Fibroblast of skin of left biceps (primary cell): ENCODE measurements at regions not wholly inside any gene's neighbourhood (a gene's known extent, or its start where the extent isn't known, plus 50 kb on each side); places are given as distances from the start of the nearest gene placed in this dataset.
A peak's percentile ranks its signal among the peaks of the same experiment; 100 is the strongest.
"Not testable (repeated sequence)": the region's sequence is repeated elsewhere in the genome, so short reads cannot be mapped to it uniquely, and the experiment has no call there.

Source experiments
- DNase-seq, 2 experiments: peaks; one replicate each; pipeline ENCODE4 v3.0.0-alpha.2; 2013; ENCODE audit warnings: low read depth in 2 of 2

DNA sequence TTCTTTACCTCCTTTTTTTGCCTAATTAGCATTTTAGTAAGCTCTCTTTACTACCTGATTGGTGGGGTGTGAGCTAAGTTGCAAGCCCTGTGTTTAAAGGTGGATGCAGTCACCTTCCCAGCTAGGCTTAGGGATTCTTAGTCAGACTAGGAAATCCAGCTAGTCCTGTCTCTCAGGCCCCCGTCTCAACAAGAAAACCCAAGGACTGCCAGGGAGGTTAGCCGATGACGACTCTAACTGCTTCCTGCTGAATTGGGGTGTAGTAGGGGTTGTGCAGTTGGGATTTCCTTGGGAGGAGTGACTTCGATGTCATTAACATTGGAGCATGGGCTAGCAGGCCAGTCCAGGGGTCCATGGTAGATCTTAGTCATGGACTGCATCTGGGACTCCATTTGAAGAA is 380.2 kb upstream of the SLC7A11 start:
- not testable (repeated sequence) for DNase-seq

DNA sequence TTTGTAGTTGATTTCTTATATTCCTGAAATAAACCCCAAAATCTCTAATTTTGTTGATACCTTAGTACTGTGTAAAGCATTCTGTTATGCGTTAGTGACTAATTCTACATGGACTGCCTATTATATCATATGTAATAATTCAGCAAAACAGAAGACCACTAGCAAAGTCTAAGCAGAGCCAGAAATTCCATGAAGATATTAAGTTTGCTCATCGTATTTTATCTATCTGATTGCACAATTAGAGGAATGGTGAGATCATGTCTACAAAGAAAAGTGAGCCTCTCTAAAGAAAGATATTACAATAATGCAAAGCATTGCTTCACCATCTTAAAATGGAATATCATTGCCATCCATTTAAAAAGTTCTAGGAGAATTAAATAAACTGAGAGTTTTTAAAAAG is 374.6 kb upstream of the SLC7A11 start:
- DNase-seq, result peak; percentile 38 to 42

DNA sequence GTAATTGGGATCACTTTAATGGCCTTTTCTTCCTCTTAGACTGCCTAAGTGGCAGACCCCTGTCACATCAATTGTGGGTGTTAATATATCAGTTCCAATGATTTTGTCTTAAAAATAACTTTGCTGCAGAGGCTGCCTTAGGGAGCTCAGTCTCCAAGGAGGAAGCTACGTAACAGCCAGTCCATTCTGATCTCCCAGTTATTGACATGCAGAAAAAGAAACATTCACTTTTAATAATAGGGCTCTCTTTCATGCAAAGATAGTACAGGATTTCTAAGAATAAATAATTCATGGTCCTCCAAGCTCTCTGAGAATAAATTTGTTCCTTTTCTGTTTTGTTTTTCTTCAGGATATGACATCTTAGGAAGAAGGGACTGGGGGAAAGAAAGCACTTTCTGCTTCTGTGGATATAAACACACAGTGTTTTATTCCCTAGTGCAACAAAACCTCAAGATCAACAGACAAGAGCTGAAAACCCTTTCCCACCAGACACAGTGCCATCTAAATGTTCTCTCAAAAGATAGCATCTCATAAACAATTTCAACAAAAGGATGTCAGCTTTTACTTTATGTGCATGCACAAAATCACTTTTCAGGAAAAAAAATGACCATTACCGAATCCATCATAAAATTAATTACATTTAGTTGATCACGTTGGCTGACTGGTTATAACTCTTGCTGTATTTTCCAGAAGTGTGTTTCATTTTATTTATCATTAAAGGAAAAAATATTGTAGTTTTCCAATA is 372.4 kb upstream of the SLC7A11 start:
- DNase-seq, result no peak

- no peak for DNase-seq
These were observed 370.3 kb upstream of the SLC7A11 start for GRCh38 chr4:138612428-138612827.

DNA sequence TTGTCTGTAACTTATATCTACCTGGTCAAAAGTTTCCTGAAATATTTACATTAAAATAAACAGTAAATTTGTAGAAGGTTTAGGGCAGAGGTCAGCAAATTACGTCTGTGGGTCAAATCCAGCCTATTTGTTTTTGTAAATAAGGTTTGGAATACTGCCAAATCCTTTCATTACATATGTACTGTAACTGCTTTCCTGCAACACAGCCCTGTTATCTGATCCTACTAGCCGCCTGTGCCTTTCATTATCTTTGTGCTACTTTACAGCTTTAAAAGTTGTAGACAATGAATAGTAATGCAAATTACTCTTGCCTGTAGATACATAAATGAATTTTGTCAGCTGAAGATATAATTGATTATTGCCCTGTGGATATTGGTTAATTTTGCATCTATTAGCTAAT is 369.6 kb upstream of the SLC7A11 start:
- no peak for DNase-seq

- no peak for DNase-seq
These were observed 368.9 kb upstream of the SLC7A11 start for GRCh38 chr4:138611017-138611416.

DNA sequence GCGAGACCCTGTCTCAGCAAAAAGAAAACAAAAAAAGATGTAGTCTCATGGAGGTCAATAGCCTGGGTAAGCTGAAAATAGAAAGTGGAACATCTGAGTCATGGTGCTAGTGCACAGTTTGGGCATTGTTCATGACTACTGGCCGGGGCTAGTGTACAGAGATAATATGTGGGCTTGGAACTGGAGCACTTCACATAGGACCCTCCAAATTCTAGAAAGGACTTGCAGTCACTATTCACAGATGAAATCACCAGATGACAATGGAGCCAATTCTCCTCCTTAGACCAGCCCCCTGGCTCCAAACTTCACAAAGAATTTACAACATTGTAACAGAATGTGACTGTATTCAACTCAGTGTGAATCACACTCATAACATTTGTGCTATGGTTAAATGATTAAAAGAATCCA is 367.8 kb upstream of the SLC7A11 start:
- DNase-seq, result peak; percentile 31 to 46

- DNase-seq, result no peak
These were observed 362.4 kb upstream of the SLC7A11 start for GRCh38 chr4:138604556-138604955.

GRCh38 chr4:138602664-138603063 is 360.5 kb upstream of the SLC7A11 start:
- peak; percentile 32 to 33 for DNase-seq

- DNase-seq, result no peak
These were observed 357.8 kb upstream of the SLC7A11 start for GRCh38 chr4:138599965-138600364.

DNA sequence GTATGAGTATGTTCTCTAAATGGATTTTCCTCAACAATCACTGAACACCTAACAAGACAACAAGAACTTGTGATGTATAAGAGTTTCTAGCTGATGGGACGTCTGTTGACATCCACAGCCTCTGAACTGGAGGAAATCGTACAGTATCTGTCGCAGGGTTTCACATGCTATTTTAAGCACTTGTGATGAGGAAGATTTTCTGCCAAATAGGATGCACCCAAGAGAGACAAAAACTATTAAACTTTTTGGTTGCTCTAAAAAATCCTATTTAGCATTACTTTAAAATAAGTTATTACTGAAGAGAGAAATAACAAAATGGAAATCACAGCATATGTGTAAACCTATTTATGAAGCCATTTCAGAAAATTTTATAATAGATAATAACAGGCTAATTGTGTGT is 356.1 kb upstream of the SLC7A11 start:
- DNase-seq, result no peak

- DNase-seq, result no peak
These were observed 354.7 kb upstream of the SLC7A11 start for GRCh38 chr4:138596896-138597295.

GRCh38 chr4:138595731-138596460 is 353.7 kb upstream of the SLC7A11 start:
- DNase-seq, result no peak

DNA sequence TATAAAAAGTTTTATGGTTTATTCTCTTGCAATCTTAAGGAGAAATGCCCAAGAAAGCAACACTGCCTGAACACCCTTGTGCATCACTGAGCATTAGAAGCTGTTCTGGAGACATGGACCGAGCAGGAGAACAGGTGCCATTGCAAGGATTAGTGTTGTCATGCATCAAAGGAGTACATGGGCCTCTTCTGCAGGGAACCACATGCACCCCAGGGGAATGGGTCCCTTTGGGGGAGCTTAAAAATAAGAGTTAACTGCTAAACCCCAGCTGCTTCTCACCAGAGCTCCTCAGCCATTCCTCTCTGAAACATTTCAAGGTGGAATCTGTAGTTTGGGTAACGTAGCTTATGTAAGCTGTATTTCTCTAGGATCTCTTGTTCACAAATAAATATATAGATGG is 353.0 kb upstream of the SLC7A11 start:
- DNase-seq, result no peak

GRCh38 chr4:138592796-138593195 is 350.6 kb upstream of the SLC7A11 start:
- no peak for DNase-seq

- no peak for DNase-seq
These were observed 349.7 kb upstream of the SLC7A11 start for GRCh38 chr4:138591808-138592207.

DNA sequence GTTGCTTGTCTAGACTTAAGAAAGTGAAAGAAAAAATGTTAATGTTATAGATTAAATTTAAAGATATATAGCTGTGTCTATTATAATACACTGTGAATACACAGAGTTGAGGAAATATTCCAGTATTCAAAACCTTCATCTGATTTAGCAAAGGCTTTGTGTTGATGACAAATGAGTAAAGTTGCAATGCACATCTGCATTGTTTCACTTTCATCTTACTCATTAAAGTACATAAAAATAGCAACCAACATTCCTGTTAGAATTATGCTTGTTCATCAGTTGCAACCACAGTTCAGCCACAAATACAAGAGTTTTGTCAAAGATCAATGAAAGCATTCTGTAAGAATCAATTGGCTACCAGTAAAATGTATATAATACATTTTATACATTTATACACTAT is 346.4 kb upstream of the SLC7A11 start:
- DNase-seq, result no peak

GRCh38 chr4:138579146-138579545 is 337.0 kb upstream of the SLC7A11 start:
- DNase-seq, result no peak

DNA sequence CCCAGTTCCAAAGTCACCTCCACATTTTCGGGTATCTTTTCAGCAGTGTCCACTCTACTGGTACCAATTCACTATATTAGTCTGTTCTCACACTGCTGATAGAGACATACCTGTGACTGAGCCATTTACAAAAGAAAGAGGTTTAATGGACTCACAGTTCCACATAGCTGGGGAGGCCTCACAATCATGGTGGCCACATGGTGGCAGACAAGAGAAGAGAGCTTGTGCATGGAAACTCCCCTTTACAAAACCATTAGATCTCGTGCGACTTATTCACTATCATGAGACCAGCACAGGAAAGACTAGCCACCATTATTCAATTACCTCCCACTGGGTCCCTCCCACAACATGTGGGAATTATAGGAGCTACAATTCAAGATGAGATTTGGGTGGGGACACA is 335.7 kb upstream of the SLC7A11 start:
- DNase-seq, result not testable (repeated sequence)

- no peak for DNase-seq
These were observed 335.0 kb upstream of the SLC7A11 start for GRCh38 chr4:138577145-138577544.

GRCh38 chr4:138576684-138577083 is 334.5 kb upstream of the SLC7A11 start:
- DNase-seq, result peak in 1 of 2 experiments; percentile 5

DNA sequence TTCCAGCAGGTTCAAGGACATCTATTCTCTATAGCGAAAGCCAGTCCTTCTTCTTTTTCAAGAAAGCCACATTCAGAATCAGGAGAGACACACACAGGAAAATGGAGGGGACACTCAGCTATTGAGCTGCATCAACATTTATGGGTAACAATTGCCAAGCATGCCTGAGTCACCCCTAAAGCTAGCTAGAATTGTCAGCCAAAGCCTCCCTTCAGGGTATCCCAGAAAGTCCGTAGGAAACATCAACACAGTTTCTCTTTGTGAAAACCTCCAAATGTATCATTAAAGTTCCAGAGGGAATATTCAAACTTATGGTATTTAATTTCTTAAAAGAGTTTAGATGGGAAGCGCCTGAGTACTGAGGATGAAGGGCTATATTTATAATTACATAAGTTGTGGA is 331.1 kb upstream of the SLC7A11 start:
- DNase-seq, result no peak

DNA sequence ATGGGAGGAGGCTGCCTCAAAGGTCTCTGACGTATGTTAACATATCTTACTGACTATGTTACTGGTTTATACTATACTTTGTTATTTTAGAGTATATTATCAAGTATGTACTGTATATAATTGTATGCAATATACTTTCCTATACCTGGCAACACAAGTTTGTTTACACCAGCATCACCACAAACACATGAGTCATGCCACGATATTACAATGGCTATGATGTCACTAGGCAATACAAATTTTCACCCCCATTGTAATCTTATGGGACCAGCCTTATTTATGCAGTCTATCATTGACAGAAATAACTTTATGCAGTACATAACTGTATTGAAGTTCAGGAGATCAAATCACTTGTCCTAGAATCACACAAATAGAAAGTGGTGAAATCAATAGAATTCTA is 329.9 kb upstream of the SLC7A11 start:
- no peak for DNase-seq
